ENCODE measurements at regions not wholly inside any gene's neighbourhood (a gene's known extent, or its start where the extent isn't known, plus 50 kb on each side); places are given as distances from the start of the nearest gene placed in this dataset.

DNA sequence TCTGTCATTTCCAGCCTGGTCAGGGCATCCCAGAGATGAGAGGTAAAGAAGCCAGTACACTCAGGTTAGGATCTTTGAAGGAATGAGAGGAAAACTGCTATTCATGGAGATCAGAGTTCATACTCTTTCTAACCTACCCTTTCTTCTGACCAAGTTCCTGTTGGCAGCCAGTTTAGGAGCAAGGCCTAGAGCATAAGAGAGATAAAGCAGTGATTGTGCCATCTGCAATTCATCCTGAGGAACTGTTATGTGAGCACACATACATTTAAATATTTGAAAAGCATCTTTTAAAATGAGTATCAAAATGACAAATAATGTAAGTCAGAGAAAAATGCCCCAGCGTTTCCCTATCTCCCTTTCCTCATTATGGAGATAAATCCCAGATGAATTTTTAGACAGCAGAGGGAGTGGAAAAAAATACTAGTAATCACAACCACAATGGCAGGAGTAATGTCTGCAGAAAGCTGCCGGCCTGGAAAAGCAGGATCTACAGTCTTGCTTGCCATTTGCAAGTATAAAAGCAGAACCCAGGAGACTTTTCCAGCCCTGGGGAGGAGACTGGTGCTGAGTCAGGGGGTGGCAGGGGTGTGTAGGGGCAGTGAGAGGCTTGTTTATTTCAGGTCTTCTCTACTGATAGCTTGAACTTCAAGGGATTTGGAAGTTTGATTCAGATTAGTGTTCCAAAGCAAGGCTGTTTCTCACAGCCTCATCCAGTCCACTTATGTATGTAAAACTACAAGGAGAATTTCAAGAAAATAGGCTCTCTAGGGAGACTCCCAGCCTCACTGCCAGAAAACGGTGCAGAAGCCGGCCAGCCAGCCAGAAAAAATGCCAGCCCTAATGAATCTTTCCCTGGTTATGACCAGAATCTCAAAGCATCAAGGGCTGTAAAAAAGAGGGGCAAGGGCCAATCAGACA is 1052.4 kb downstream of the TUSC7 start:
- no peak for TF ChIP-seq CTCF (IDR thresholded peaks at IDR 0.05)
- TF ChIP-seq POLR2A (IDR thresholded peaks at IDR 0.05), result no peak

Measured in thyroid gland (tissue), 4 donors.